Hepatocyte (in vitro differentiated cells): ENCODE measurements at regions not wholly inside any gene's neighbourhood (a gene's known extent, or its start where the extent isn't known, plus 50 kb on each side); places are given as distances from the start of the nearest gene placed in this dataset. TPM values are rescaled to one million over a fixed set of nuclear protein-coding genes. Genes with fewer than 3 reads are reported as not detected.

Experiments used
- DNase-seq: peaks from one replicate; pipeline ENCODE4 v3.0.0-alpha.2; 2016; ENCODE audit warnings: low spot score
- H2AFZ ChIP-seq: fragments of 200-600 bp; sonication (generic); 2 replicates; pipeline ENCODE4 v1.6.0; 2016; ENCODE audit warnings: antibody characterized with exemption, mild to moderate bottlenecking
- H3K27ac ChIP-seq: fragments of 200-600 bp; sonication (generic); 2 replicates; pipeline ENCODE4 v1.5.1; 2016; ENCODE audit warnings: mild to moderate bottlenecking
- H3K27me3 ChIP-seq: fragments of 200-600 bp; sonication (generic); 2 replicates; pipeline ENCODE4 v1.6.1; 2016
- H3K36me3 ChIP-seq: fragments of 200-600 bp; sonication (generic); replicated peaks from 2 replicates; pipeline ENCODE4 v1.5.1; 2016; ENCODE audit warnings: low read depth; ENCODE audit not compliant: insufficient read depth
- H3K4me1 ChIP-seq: fragments of 200-600 bp; sonication (generic); 2 replicates; pipeline ENCODE4 v1.5.1; 2016; ENCODE audit warnings: mild to moderate bottlenecking, moderate library complexity; ENCODE audit not compliant: insufficient read depth
- H3K4me2 ChIP-seq: fragments of 200-600 bp; sonication (generic); 2 replicates; pipeline ENCODE4 v1.6.0; 2016
- H3K4me3 ChIP-seq: fragments of 200-600 bp; sonication (generic); 2 replicates; pipeline ENCODE4 v1.5.1; 2016; ENCODE audit warnings: mild to moderate bottlenecking
- H3K79me2 ChIP-seq: fragments of 200-600 bp; sonication (generic); 2 replicates; pipeline ENCODE4 v1.6.0; 2017; ENCODE audit warnings: mild to moderate bottlenecking
- H3K9me2 ChIP-seq: fragments of 200-600 bp; sonication (generic); replicated peaks from 2 replicates; pipeline ENCODE4 v1.6.0; 2017; ENCODE audit warnings: mild to moderate bottlenecking; ENCODE audit not compliant: insufficient read depth
- H3K9me3 ChIP-seq: fragments of 200-600 bp; sonication (generic); 2 replicates; pipeline ENCODE4 v1.5.1; 2016; ENCODE audit warnings: low read depth, mild to moderate bottlenecking
- H4K20me1 ChIP-seq: fragments of 200-600 bp; sonication (generic); 2 replicates; pipeline ENCODE4 v1.6.0; 2016; ENCODE audit warnings: mild to moderate bottlenecking; ENCODE audit not compliant: insufficient read depth, poor library complexity, severe bottlenecking
- EZH2 ChIP-seq: fragments of 200-600 bp; sonication (generic); IDR thresholded peaks from 2 replicates; pipeline ENCODE4 v1.6.1; 2016; ENCODE audit warnings: antibody characterized with exemption, mild to moderate bottlenecking, borderline replicate concordance
- EZH2phosphoT487 ChIP-seq: fragments of 200-600 bp; sonication (generic); IDR thresholded peaks from one replicate; pipeline ENCODE4 v1.6.1; 2018; ENCODE audit warnings: antibody characterized with exemption, mild to moderate bottlenecking, low read depth, moderate library complexity; ENCODE audit not compliant: unreplicated experiment, severe bottlenecking
- WGBS: methylation state at CpG from one replicate; pipeline ENCODE4 v1.1.6; 2016; ENCODE audit warnings: low lambda C conversion rate; ENCODE audit errors: missing lambda C conversion rate; 5-methylcytosine and 5-hydroxymethylcytosine counted together
- small RNA-seq: library from RNA; depleted of rRNA; stranded (forward); fragments of <200 nt; gene quantifications from one replicate; pipeline ENCODE3, GENCODE V24; 2014
- TF ChIP-seq, protein P1 (sequence below): fragments of 200-600 bp; sonication (generic); IDR thresholded peaks from 2 replicates; pipeline ENCODE4 v1.5.1; 2016; ENCODE audit warnings: antibody characterized with exemption, mild to moderate bottlenecking; ENCODE audit not compliant: poor library complexity

DNA sequence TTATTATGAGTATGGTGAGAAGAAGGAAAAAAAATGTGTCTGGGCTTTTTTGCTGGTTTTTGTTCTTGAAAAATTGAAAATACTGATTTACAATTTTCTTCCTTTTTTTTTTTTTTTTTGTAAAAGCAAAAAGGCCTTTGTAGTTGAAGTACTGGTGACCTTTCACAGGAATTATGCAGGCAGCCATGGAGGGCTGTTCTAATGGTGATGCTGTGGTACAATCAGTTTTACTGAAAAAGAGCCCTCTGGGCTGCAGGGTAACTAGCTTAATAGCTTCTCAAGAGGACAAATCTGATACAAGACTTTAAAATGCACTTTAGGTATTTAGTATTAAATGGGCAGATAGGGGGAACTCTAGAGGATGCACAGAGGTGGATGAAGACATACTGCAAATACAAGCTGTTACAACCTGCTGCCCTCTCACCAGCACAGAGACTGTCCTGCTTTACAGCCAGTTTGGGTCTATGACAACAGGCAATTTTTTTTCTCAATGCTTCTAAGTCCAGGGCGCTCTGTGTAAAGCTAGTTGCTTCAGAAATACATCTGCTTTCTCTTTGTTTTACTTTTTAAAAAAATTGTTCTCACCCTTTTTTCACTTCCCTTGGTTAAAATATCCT, 61.6 kb upstream of the HS3ST5 start:
- Histone ChIP-seq H3K27ac (no peak overlapping the region), H3K4me1 (no peaks in the 10 kb centered on the region), H3K4me3 (no peak overlapping the region), H2AFZ (no peak overlapping the region), H3K27me3 (no peaks in the 10 kb centered on the region), H3K9me3 (no peaks in the 10 kb centered on the region), H3K79me2 (no peaks in the 10 kb centered on the region), H4K20me1 (no peaks in the 10 kb centered on the region), H3K36me3 (no peaks in the 10 kb centered on the region), H3K9me2 (no peaks in the 10 kb centered on the region), H3K4me2 (no peak overlapping the region)
- TF ChIP-seq EZH2phosphoT487 (no peak), EZH2 (no peak)
- TF ChIP-seq, protein P1, sequence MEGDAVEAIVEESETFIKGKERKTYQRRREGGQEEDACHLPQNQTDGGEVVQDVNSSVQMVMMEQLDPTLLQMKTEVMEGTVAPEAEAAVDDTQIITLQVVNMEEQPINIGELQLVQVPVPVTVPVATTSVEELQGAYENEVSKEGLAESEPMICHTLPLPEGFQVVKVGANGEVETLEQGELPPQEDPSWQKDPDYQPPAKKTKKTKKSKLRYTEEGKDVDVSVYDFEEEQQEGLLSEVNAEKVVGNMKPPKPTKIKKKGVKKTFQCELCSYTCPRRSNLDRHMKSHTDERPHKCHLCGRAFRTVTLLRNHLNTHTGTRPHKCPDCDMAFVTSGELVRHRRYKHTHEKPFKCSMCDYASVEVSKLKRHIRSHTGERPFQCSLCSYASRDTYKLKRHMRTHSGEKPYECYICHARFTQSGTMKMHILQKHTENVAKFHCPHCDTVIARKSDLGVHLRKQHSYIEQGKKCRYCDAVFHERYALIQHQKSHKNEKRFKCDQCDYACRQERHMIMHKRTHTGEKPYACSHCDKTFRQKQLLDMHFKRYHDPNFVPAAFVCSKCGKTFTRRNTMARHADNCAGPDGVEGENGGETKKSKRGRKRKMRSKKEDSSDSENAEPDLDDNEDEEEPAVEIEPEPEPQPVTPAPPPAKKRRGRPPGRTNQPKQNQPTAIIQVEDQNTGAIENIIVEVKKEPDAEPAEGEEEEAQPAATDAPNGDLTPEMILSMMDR, result no peak
- WGBS, result 88% methylated on average over 1 of the region's 1 CpG
- no peak for DNase-seq

DNA sequence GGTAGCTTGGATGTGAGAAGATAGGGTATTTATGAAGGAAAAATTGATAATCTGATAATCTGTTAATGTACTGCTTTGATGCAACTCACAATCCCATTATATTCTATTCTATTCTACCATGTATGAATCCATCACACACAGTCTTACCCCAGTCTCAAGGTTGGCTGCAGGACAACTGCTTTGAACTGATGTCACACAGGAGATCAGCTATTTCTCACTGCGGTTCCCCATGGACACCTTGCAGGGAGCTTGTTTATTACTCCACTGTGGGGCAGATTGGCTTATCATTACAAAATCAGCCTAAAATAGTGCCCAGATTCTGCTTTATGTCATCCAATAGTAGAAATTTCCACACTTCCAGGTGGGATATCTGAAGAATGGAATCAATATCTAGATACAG, 61.0 kb upstream of the HS3ST5 start:
- 88% methylated on average over 1 of the region's 1 CpG for WGBS
- Histone ChIP-seq H2AFZ (no peak overlapping the region), H3K79me2 (no peaks in the 10 kb centered on the region), H3K4me1 (no peaks in the 10 kb centered on the region), H3K4me2 (no peak overlapping the region), H4K20me1 (no peaks in the 10 kb centered on the region), H3K9me3 (no peaks in the 10 kb centered on the region), H3K27ac (no peak overlapping the region), H3K27me3 (no peaks in the 10 kb centered on the region), H3K9me2 (no peaks in the 10 kb centered on the region), H3K36me3 (no peaks in the 10 kb centered on the region), H3K4me3 (no peak overlapping the region)
- TF ChIP-seq EZH2phosphoT487, result no peak
- TF ChIP-seq, protein P1, result no peak
- no peak for TF ChIP-seq EZH2
- no peak for DNase-seq

DNA sequence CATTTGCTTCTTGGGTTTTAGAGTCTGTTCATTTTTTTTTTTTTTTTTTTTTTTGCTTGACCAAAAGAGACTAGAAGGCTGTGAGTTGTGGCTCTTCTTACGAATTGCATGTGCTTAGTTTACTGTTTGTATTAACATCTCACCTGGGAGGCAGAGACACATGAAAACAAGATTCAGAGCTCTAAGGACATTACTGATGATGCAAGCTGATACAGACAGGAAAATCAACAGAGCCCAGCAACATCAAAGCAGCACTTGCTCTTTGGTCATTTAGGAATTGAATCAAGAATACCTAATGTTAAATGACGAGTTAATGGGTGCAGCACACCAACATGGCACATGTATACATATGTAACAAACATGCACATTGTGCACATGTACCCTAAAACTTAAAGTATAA, 55.7 kb upstream of the HS3ST5 start:
- no peaks in the 10 kb centered on the region for H3K9me2 ChIP-seq
- H3K4me2 ChIP-seq, result no peak overlapping the region
- H3K4me3 ChIP-seq, result no peak overlapping the region
- no peak overlapping the region for H2AFZ ChIP-seq
- WGBS, result 15% methylated on average over 2 of the region's 2 CpGs
- DNase-seq, result no peak
- no peak overlapping the region for H3K27ac ChIP-seq
- H3K79me2 ChIP-seq, result no peaks in the 10 kb centered on the region
- no peaks in the 10 kb centered on the region for H4K20me1 ChIP-seq
- no peaks in the 10 kb centered on the region for H3K9me3 ChIP-seq
- TF ChIP-seq EZH2phosphoT487 (no peak), EZH2 (no peak)
- TF ChIP-seq, protein P1, result no peak
- no peaks in the 10 kb centered on the region for H3K27me3 ChIP-seq
- no peaks in the 10 kb centered on the region for H3K4me1 ChIP-seq
- H3K36me3 ChIP-seq, result no peaks in the 10 kb centered on the region

Small RNA genes lying in the stretch of these regions (small RNA-seq; reads per million reads assigned to genes)
- gene AL606845.1 (not detected), gene RNU6-475P (not detected)
